IMR-90 (cell line): ENCODE measurements at regions not wholly inside any gene's neighbourhood (a gene's known extent, or its start where the extent isn't known, plus 50 kb on each side); places are given as distances from the start of the nearest gene placed in this dataset.

Source experiments
- ATAC-seq: fragments of 200-7000 bp; cut with Tn5 transposase; 2 replicates; pipeline ENCODE4 v1.9.1; 2020; ENCODE audit warnings: low read depth, mild to moderate bottlenecking, moderate library complexity
- BruUV-seq: library from RNA; stranded (reverse); fragments of 400-500 nt; replicated peaks from 2 replicates; lab custom pipeline; 2021; lab: Mats Ljungman, UMichigan
- CTCF ChIA-PET: fragments of 300-600 bp; formaldehyde crosslinking; extraction: SDS; loops from one replicate; lab custom pipeline; 2021; ENCODE audit warnings: antibody characterized with exemption; lab: Yijun Ruan, JAX
- POLR2A ChIA-PET: fragments of 300-600 bp; sonication (Branson Sonifier 250); formaldehyde crosslinking; loops from one replicate; lab custom pipeline; 2022; ENCODE audit warnings: antibody characterized with exemption; ENCODE audit not compliant: unreplicated experiment; lab: Charles Lee
- DNase-seq: peaks from one replicate; pipeline ENCODE4 v3.0.0; 2013
- H2AFZ ChIP-seq: replicated peaks from 2 replicates; pipeline ENCODE3; 2013; ENCODE audit warnings: low read length, mild to moderate bottlenecking; ENCODE audit not compliant: poor library complexity
- H2AK5ac ChIP-seq: 2 replicates; pipeline ENCODE4 v1.6.1; 2013; ENCODE audit warnings: low read depth, low read length, inconsistent platforms
- H2AK9ac ChIP-seq: replicated peaks from 2 replicates; pipeline ENCODE3; 2013; ENCODE audit warnings: mild to moderate bottlenecking, low read depth, low read length, moderate library complexity; ENCODE audit not compliant: poor library complexity
- H2BK120ac ChIP-seq: 2 replicates; pipeline ENCODE4 v1.6.1; 2013; ENCODE audit warnings: low read depth, low read length, inconsistent platforms
- H2BK15ac ChIP-seq: 3 replicates; pipeline ENCODE4 v1.6.1; 2013; ENCODE audit warnings: low read depth, low read length, inconsistent platforms
- H2BK20ac ChIP-seq: 2 replicates; pipeline ENCODE4 v1.6.1; 2013; ENCODE audit warnings: low read depth, mild to moderate bottlenecking, inconsistent platforms, low read length, moderate library complexity
- H2BK5ac ChIP-seq: 2 replicates; pipeline ENCODE4 v1.6.1; 2013; ENCODE audit warnings: mild to moderate bottlenecking, low read depth, low read length, inconsistent platforms; ENCODE audit not compliant: poor library complexity, severe bottlenecking
- H3K14ac ChIP-seq: replicated peaks from 2 replicates; pipeline ENCODE4 v1.6.1; 2013; ENCODE audit warnings: low read depth, low read length, inconsistent platforms
- H3K18ac ChIP-seq: 2 replicates; pipeline ENCODE4 v1.6.1; 2013; ENCODE audit warnings: low read depth, low read length, control low read depth
- H3K23ac ChIP-seq: 2 replicates; pipeline ENCODE4 v1.6.1; 2013; ENCODE audit warnings: low read depth, low read length, inconsistent platforms
- H3K27ac ChIP-seq: 2 replicates; pipeline ENCODE4 v1.5.1; 2013; ENCODE audit warnings: mild to moderate bottlenecking, control low read depth, low read length; ENCODE audit not compliant: insufficient read depth
- H3K27me3 ChIP-seq: 2 replicates; pipeline ENCODE4 v1.6.1; 2013; ENCODE audit warnings: low read length; ENCODE audit not compliant: control insufficient read depth, insufficient read depth
- H3K36me3 ChIP-seq: 2 replicates; pipeline ENCODE4 v1.6.1; 2013; ENCODE audit warnings: low read length, mixed read lengths; ENCODE audit not compliant: control insufficient read depth, insufficient read depth
- H3K4ac ChIP-seq: 2 replicates; pipeline ENCODE4 v1.6.1; 2013; ENCODE audit warnings: low read depth, low read length, inconsistent platforms
- H3K4me1 ChIP-seq: 2 replicates; pipeline ENCODE4 v1.6.1; 2013; ENCODE audit warnings: low read length, mixed read lengths; ENCODE audit not compliant: control insufficient read depth, insufficient read depth
- H3K4me2 ChIP-seq: 2 replicates; pipeline ENCODE4 v1.6.1; 2013; ENCODE audit warnings: low read depth, mild to moderate bottlenecking, control low read depth, low read length, moderate library complexity
- H3K4me3 ChIP-seq: 2 replicates; pipeline ENCODE4 v1.5.1; 2013; ENCODE audit warnings: low read depth, mild to moderate bottlenecking, control low read depth, low read length, moderate library complexity; ENCODE audit not compliant: insufficient read depth
- H3K56ac ChIP-seq: 2 replicates; pipeline ENCODE4 v1.6.1; 2013; ENCODE audit warnings: low read length, inconsistent platforms; ENCODE audit not compliant: insufficient read depth; ENCODE audit errors: extremely low read depth
- H3K79me1 ChIP-seq, 2 experiments: 2 replicates each; pipeline ENCODE4 v1.6.1; 2013; ENCODE audit warnings: low read length in 2 of 2, inconsistent platforms in 1 of 2, low read depth in 1 of 2
- H3K9ac ChIP-seq: 2 replicates; pipeline ENCODE4 v1.6.1; 2013; ENCODE audit warnings: low read depth, low read length, control low read depth
- H3K9me1 ChIP-seq: 2 replicates; pipeline ENCODE4 v1.6.1; 2013; ENCODE audit warnings: low read length, inconsistent platforms; ENCODE audit not compliant: insufficient read depth
- H3K9me3 ChIP-seq: 2 replicates; pipeline ENCODE4 v1.6.1; 2013; ENCODE audit warnings: low read length; ENCODE audit not compliant: control insufficient read depth, insufficient read depth
- H4K20me1 ChIP-seq: 2 replicates; pipeline ENCODE4 v1.6.1; 2013; ENCODE audit warnings: low read length, inconsistent platforms; ENCODE audit not compliant: insufficient read depth
- H4K5ac ChIP-seq: 2 replicates; pipeline ENCODE4 v1.6.1; 2013; ENCODE audit warnings: mild to moderate bottlenecking, low read depth, low read length, control low read depth
- H4K8ac ChIP-seq, 2 experiments: 2 replicates each; pipeline ENCODE4 v1.6.1; 2013; ENCODE audit warnings: low read depth in 2 of 2, low read length in 2 of 2, control low read depth in 1 of 2, inconsistent platforms in 1 of 2
- H4K91ac ChIP-seq: 2 replicates; pipeline ENCODE4 v1.6.1; 2013; ENCODE audit warnings: low read depth, low read length, inconsistent platforms; ENCODE audit not compliant: insufficient read depth
- BHLHE40 ChIP-seq: fragments of 150-350 bp; IDR thresholded peaks from 2 replicates; pipeline ENCODE4 v1.6.1; 2016; ENCODE audit warnings: mild to moderate bottlenecking, low read depth, low read length
- CEBPB ChIP-seq: IDR thresholded peaks from 2 replicates; pipeline ENCODE4 v1.6.1; 2012; ENCODE audit warnings: low read depth, low read length, improper control_type of control experiment
- CHD1 ChIP-seq: IDR thresholded peaks from 2 replicates; pipeline ENCODE4 v1.6.1; 2012; ENCODE audit warnings: low read depth, low read length, improper control_type of control experiment
- FOS ChIP-seq: fragments of 150-350 bp; IDR thresholded peaks from 2 replicates; pipeline ENCODE4 v1.6.1; 2016; ENCODE audit warnings: low read depth, low read length
- MAFK ChIP-seq: IDR thresholded peaks from 2 replicates; pipeline ENCODE4 v1.6.1; 2012; ENCODE audit warnings: low read depth, low read length, improper control_type of control experiment
- MAZ ChIP-seq: IDR thresholded peaks from 2 replicates; pipeline ENCODE4 v1.6.1; 2012; ENCODE audit warnings: low read depth, mild to moderate bottlenecking, low read length, improper control_type of control experiment, moderate library complexity, borderline replicate concordance
- NFE2L2 ChIP-seq: fragments of 150-350 bp; IDR thresholded peaks from 2 replicates; pipeline ENCODE4 v1.6.1; 2016; ENCODE audit warnings: low read depth, mild to moderate bottlenecking, low read length
- POLR2A ChIP-seq: IDR thresholded peaks from 2 replicates; pipeline ENCODE4 v1.6.1; 2012; ENCODE audit warnings: mild to moderate bottlenecking, low read depth, low read length
- RAD21 ChIP-seq: IDR thresholded peaks from 2 replicates; pipeline ENCODE4 v1.6.1; 2012; ENCODE audit warnings: low read length, improper control_type of control experiment
- RCOR1 ChIP-seq: IDR thresholded peaks from 2 replicates; pipeline ENCODE4 v1.6.1; 2012; ENCODE audit warnings: mild to moderate bottlenecking, low read length, improper control_type of control experiment; ENCODE audit not compliant: insufficient replicate concordance
- RFX5 ChIP-seq: IDR thresholded peaks from 2 replicates; pipeline ENCODE4 v1.8.0; 2012; ENCODE audit warnings: low read depth, mild to moderate bottlenecking, low read length, moderate library complexity
- SMC3 ChIP-seq: fragments of 150-350 bp; IDR thresholded peaks from 2 replicates; pipeline ENCODE4 v1.6.1; 2016; ENCODE audit warnings: low read depth, mild to moderate bottlenecking, antibody characterized with exemption, low read length, moderate library complexity
- USF2 ChIP-seq: fragments of 150-350 bp; IDR thresholded peaks from 2 replicates; pipeline ENCODE4 v1.6.1; 2017; ENCODE audit warnings: mild to moderate bottlenecking, antibody characterized with exemption, low read length, low read depth
- WGBS, 2 experiments: methylation state at CpG; one replicate each; pipeline versions ENCODE4 v1.1.5 to v1.1.7; 2013; ENCODE audit warnings: missing lambda C conversion rate in 2 of 2; ENCODE audit not compliant: insufficient read length in 1 of 2; ENCODE audit errors: extremely low coverage in 2 of 2; 5-methylcytosine and 5-hydroxymethylcytosine counted together
- dilution Hi-C: fragments of 300-500 bp; cut with HindIII; formaldehyde crosslinking; loops from one replicate; pipeline ENCODE4 v1.14.3; 2018; ENCODE audit warnings: low sequenced_read_pairs; ENCODE audit not compliant: unreplicated experiment
- in situ Hi-C: fragments of 300-500 bp; cut with MboI; formaldehyde crosslinking; loops from 3 replicates; pipeline ENCODE4 v1.14.3; 2019; ENCODE audit warnings: low sequenced_read_pairs, inconsistent platforms, mixed read lengths
- intact Hi-C: fragments of 100-400 bp; cut with micrococcal nuclease; formaldehyde crosslinking; loops from 2 replicates; pipeline ENCODE4 v1.10.0; 2022
- TF ChIP-seq, protein P1 (sequence below): fragments of 150-350 bp; IDR thresholded peaks from 2 replicates; pipeline ENCODE4 v1.6.1; 2016; ENCODE audit warnings: low read depth, mild to moderate bottlenecking, low read length, moderate library complexity, borderline replicate concordance
- TF ChIP-seq, protein P2 (sequence below): conservative IDR thresholded peaks from 2 replicates; pipeline ENCODE4 v1.5.1; 2012; ENCODE audit warnings: mild to moderate bottlenecking, low read depth, low read length, improper control_type of control experiment

- H3K23ac ChIP-seq = no peak overlapping the region
- H3K9me1 ChIP-seq = no peaks in the 10 kb centered on the region
- dilution Hi-C loops (no loop called here), in situ Hi-C loops (no loop called here), intact Hi-C loops (no loop called here)
- DNase-seq (no peak), ATAC-seq (no peak)
- no peaks in the 10 kb centered on the region for H4K20me1 ChIP-seq
- H3K4ac ChIP-seq = no peak overlapping the region
- no peak overlapping the region for H2AK5ac ChIP-seq
- no peak overlapping the region for H2AFZ ChIP-seq
- no peak overlapping the region for H3K14ac ChIP-seq
- no TSS peak for BruUV-seq
- H2BK120ac ChIP-seq = no peak overlapping the region
- H3K4me1 ChIP-seq = no peaks in the 10 kb centered on the region; the same call in 1 of the 2 replicates
- H3K4me2 ChIP-seq = no peak overlapping the region
- H4K91ac ChIP-seq = no peak overlapping the region
- no peak overlapping the region for H2BK15ac ChIP-seq
- no peak overlapping the region for H4K5ac ChIP-seq
- H2BK5ac ChIP-seq = no peak overlapping the region
- no CpG with 5 or more reads among the region's 1 CpG for WGBS, 2 experiments
- peaks cover 3% of the 10 kb centered on the region for H3K27me3 ChIP-seq
- no peaks in the 10 kb centered on the region for H3K79me1 ChIP-seq
- H3K9ac ChIP-seq = no peak overlapping the region
- H2BK20ac ChIP-seq = no peak overlapping the region
- POLR2A ChIA-PET = no interaction called here
- H3K56ac ChIP-seq = no peak overlapping the region
- no peaks in the 10 kb centered on the region for H3K36me3 ChIP-seq
- no peak overlapping the region for H3K4me3 ChIP-seq
- no peak overlapping the region for H4K8ac ChIP-seq
- TF ChIP-seq MAZ = no peak
- no peak for TF ChIP-seq CEBPB
- no peak for TF ChIP-seq USF2
- no peak for TF ChIP-seq NFE2L2
- no peak for TF ChIP-seq FOS
- no peak for TF ChIP-seq RAD21
- TF ChIP-seq MAFK = no peak
- no peak for TF ChIP-seq RFX5
- TF ChIP-seq, protein P1, sequence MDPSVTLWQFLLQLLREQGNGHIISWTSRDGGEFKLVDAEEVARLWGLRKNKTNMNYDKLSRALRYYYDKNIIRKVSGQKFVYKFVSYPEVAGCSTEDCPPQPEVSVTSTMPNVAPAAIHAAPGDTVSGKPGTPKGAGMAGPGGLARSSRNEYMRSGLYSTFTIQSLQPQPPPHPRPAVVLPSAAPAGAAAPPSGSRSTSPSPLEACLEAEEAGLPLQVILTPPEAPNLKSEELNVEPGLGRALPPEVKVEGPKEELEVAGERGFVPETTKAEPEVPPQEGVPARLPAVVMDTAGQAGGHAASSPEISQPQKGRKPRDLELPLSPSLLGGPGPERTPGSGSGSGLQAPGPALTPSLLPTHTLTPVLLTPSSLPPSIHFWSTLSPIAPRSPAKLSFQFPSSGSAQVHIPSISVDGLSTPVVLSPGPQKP = no peak
- no peak for TF ChIP-seq SMC3
- TF ChIP-seq RCOR1 = no peak
- TF ChIP-seq CHD1 = no peak
- TF ChIP-seq BHLHE40 = no peak
- TF ChIP-seq, protein P2, sequence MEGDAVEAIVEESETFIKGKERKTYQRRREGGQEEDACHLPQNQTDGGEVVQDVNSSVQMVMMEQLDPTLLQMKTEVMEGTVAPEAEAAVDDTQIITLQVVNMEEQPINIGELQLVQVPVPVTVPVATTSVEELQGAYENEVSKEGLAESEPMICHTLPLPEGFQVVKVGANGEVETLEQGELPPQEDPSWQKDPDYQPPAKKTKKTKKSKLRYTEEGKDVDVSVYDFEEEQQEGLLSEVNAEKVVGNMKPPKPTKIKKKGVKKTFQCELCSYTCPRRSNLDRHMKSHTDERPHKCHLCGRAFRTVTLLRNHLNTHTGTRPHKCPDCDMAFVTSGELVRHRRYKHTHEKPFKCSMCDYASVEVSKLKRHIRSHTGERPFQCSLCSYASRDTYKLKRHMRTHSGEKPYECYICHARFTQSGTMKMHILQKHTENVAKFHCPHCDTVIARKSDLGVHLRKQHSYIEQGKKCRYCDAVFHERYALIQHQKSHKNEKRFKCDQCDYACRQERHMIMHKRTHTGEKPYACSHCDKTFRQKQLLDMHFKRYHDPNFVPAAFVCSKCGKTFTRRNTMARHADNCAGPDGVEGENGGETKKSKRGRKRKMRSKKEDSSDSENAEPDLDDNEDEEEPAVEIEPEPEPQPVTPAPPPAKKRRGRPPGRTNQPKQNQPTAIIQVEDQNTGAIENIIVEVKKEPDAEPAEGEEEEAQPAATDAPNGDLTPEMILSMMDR = no peak
- no peak for TF ChIP-seq POLR2A
- no peak overlapping the region for H3K18ac ChIP-seq
- CTCF ChIA-PET = no interaction called here
- H2AK9ac ChIP-seq = no peak overlapping the region
- no peaks in the 10 kb centered on the region for H3K9me3 ChIP-seq
- no peak overlapping the region for H3K27ac ChIP-seq
Observed at GRCh38 chr15:79653533-79653932, 221.4 kb downstream of the MINAR1 start.
